Peyer's patch (tissue), 4 donors: ENCODE measurements at regions not wholly inside any gene's neighbourhood (a gene's known extent, or its start where the extent isn't known, plus 50 kb on each side); places are given as distances from the start of the nearest gene placed in this dataset.

Experiments used
- DNase-seq, 3 donors: peaks; one replicate each; pipeline ENCODE4 v3.0.0-alpha.2; 2017 to 2019
- H3K27ac ChIP-seq, 4 donors: fragments of 200-600 bp; sonication (generic); one replicate each; pipeline ENCODE4 v1.5.1; 2016 to 2019
- H3K27me3 ChIP-seq, 2 donors: fragments of 200-600 bp; sonication (generic); one replicate each; pipeline ENCODE4 v1.5.1; 2019
- H3K36me3 ChIP-seq, 3 donors: fragments of 200-600 bp; sonication (generic); one replicate each; pipeline ENCODE4 v1.5.1; 2016 to 2019
- H3K4me1 ChIP-seq, 4 donors: fragments of 200-600 bp; sonication (generic); one replicate each; pipeline ENCODE4 v1.5.1; 2016 to 2019
- H3K4me3 ChIP-seq, 4 donors: fragments of 200-600 bp; sonication (generic); 1 replicate in 3 of 4; 2 replicates in 1 of 4; pipeline ENCODE4 v1.5.1; 2016 to 2019; ENCODE audit warnings: mild to moderate bottlenecking in 1 of 4
- H3K9me3 ChIP-seq, 4 donors: fragments of 200-600 bp; sonication (generic); one replicate each; pipeline ENCODE4 v1.5.1; 2016 to 2019; ENCODE audit warnings: mild to moderate bottlenecking in 1 of 4
- POLR2A ChIP-seq, 2 donors: fragments of 450-650 bp; IDR thresholded peaks; one replicate each; pipeline ENCODE4 v1.5.1; 2017; ENCODE audit warnings: antibody characterized with exemption in 2 of 2, mild to moderate bottlenecking in 2 of 2, moderate library complexity in 2 of 2
- TF ChIP-seq, protein P1 (sequence below), 6 experiments: fragments of 450-650 bp in 4 of 6; fragments of 200-600 bp in 2 of 6; sonication (generic) in 1 of 6; IDR thresholded peaks; one replicate each; pipeline ENCODE4 v1.5.1; 2017 to 2019; ENCODE audit warnings: antibody characterized with exemption in 6 of 6, mild to moderate bottlenecking in 3 of 6, moderate library complexity in 1 of 6

DNA sequence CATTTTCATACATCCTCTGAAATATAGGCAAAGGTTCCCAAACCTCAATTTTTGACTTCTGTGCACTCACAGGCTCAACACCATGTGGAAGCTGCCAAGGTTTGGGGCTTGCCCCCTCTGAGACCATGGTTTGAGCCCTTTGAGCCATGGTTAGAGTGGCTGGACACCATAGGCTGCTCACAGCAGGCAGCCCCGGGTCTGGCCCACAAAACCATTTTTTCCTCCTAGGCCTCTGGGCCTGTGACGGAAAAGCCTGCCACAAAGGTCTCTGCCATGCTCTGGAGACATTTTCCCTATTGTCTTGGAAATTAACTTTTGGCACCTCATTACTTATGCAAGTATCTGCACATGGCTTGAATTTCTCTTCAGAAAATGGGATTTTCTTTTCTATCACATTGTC is 1113.2 kb upstream of the ATXN7L3B start:
- TF ChIP-seq, protein P1, sequence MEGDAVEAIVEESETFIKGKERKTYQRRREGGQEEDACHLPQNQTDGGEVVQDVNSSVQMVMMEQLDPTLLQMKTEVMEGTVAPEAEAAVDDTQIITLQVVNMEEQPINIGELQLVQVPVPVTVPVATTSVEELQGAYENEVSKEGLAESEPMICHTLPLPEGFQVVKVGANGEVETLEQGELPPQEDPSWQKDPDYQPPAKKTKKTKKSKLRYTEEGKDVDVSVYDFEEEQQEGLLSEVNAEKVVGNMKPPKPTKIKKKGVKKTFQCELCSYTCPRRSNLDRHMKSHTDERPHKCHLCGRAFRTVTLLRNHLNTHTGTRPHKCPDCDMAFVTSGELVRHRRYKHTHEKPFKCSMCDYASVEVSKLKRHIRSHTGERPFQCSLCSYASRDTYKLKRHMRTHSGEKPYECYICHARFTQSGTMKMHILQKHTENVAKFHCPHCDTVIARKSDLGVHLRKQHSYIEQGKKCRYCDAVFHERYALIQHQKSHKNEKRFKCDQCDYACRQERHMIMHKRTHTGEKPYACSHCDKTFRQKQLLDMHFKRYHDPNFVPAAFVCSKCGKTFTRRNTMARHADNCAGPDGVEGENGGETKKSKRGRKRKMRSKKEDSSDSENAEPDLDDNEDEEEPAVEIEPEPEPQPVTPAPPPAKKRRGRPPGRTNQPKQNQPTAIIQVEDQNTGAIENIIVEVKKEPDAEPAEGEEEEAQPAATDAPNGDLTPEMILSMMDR (IDR thresholded peaks at IDR 0.05): no peak
- TF ChIP-seq POLR2A (IDR thresholded peaks at IDR 0.05): no peak
- Histone ChIP-seq H3K27ac (no peak overlapping the region), H3K4me1 (no peaks in the 10 kb centered on the region), H3K36me3 (no peaks in the 10 kb centered on the region), H3K9me3 (peaks cover 0 to 6% (median 0%) of the 10 kb centered on the region in 4 donors), H3K4me3 (no peak overlapping the region), H3K27me3 (no peaks in the 10 kb centered on the region)
- no peak for DNase-seq

DNA sequence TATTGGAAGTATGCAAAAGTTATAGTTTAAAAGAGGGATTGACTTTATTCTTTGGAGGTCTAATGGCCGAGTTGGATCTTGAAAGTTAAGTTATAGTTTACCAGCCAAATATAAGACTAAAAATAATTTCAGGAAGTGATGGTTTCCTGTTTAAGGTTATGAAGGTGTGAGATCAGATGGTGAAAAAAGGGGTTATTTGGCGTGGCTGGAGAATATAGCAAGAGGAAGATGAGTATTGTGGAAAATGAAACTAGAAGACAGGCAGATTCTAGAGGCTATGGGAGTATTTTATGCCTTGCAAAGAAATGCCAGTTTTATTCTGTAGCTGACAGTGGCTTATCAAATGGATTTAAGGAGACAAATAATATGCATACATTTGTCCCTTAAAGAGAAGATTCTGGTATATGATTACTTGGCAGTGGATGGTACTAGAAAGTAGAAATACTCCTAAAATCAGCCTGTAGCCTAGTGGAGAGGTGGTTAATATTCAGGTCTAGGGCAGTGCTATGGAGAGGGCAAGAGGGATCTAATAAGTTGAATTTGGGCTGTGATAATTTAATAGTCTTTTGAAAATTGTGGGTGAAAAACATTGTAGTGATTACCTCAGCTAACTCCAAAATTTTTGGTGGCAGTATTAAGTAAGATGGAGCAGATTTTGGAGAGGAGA is 1091.8 kb upstream of the ATXN7L3B start:
- H3K4me1 ChIP-seq: no peaks in the 10 kb centered on the region
- H3K27me3 ChIP-seq: no peaks in the 10 kb centered on the region
- no peaks in the 10 kb centered on the region for H3K36me3 ChIP-seq
- H3K27ac ChIP-seq: no peak overlapping the region
- DNase-seq: no peak
- H3K4me3 ChIP-seq: no peak overlapping the region
- H3K9me3 ChIP-seq: no peaks in the 10 kb centered on the region
- TF ChIP-seq POLR2A (IDR thresholded peaks at IDR 0.05): no peak
- TF ChIP-seq, protein P1 (IDR thresholded peaks at IDR 0.05): no peak

DNA sequence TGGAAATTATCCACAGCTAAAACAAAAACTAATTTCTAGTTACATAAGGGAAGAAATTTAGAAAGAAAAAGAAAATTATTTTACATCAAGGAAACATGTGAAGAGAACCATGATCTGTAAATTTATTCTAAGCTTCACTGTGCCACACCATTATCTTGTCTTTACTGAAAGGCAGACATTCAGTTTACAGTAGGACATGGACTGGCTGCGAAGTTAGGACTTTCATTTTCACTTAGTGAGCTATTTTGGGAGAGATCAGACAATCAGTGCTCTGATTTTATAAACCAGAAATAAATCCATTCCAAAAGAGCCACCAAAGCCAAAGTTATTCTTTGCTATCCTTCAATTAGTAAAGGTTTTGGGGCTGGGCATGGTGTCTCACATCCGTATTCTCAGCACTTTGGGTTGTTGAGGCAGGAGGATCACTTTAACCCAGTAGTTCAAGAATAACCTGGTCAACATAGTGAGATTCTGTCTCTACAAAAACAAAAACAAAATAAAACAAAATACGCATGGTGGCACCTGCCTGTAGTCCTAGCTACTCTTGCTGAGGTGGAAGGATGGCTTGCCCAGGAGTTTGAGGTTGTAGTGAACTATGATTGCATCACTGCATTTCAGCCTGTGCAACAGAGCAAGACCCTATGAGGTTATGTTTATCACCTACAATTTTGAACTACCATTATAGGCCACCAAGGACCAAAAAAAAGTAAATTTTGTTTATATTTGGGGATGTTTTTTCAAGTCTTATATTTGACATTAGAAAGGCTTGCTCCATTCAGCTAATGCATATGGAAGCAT is 1084.8 kb upstream of the ATXN7L3B start:
- TF ChIP-seq, protein P1 (IDR thresholded peaks at IDR 0.05): no peak
- TF ChIP-seq POLR2A (IDR thresholded peaks at IDR 0.05): no peak
- Histone ChIP-seq H3K4me1 (no peaks in the 10 kb centered on the region), H3K27me3 (no peaks in the 10 kb centered on the region), H3K27ac (no peak overlapping the region), H3K36me3 (no peaks in the 10 kb centered on the region), H3K9me3 (peaks cover 0 to 3% (median 0%) of the 10 kb centered on the region in 4 donors), H3K4me3 (no peak overlapping the region)
- no peak for DNase-seq

DNA sequence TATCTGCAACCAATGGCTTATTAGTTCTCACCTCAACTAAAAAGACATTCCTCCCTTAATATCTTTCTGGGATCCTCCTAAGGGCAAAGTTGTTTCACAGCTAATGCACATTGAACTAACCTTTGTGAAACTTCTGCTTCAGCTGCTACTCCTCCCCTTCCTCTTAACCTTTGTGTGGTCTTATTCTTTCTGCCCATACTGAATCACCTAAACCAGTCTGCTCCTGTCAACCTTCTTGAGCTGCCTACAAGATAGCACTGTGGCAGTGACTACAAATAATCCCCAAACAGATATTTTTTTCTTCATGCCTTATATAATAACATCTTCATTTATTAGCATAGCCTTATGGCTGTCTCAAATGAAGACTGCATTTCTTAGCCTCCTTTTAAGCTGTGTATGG is 1077.4 kb upstream of the ATXN7L3B start:
- no peak overlapping the region for H3K4me3 ChIP-seq
- no peak overlapping the region for H3K27ac ChIP-seq
- H3K27me3 ChIP-seq: no peaks in the 10 kb centered on the region
- TF ChIP-seq POLR2A (IDR thresholded peaks at IDR 0.05): no peak
- TF ChIP-seq, protein P1 (IDR thresholded peaks at IDR 0.05): no peak
- no peaks in the 10 kb centered on the region for H3K4me1 ChIP-seq
- no peaks in the 10 kb centered on the region for H3K36me3 ChIP-seq
- DNase-seq: no peak
- H3K9me3 ChIP-seq: peaks cover 0 to 2% (median 0%) of the 10 kb centered on the region in 4 donors

DNA sequence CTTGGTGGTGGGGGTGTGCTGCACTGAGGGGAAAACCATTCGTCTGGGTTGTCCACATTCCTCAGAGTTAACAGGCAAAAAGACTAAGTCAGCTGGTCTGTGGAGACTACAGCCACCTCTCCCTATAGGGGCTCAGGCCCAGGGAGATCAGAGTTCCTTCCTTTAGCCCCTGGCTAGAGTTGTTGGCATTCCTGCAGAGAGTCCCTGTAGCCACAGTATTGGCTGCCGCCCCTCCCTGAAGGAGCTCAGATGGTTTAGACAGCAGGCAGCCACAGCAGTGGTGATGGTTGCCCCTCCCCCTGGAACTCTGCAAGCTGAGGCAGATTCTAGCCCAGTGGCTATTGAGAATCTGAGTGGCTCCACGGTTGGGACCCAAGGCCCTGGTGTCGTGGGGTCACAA is 1072.5 kb upstream of the ATXN7L3B start:
- no peaks in the 10 kb centered on the region for H3K36me3 ChIP-seq
- H3K27me3 ChIP-seq: no peaks in the 10 kb centered on the region
- no peak for DNase-seq
- no peak overlapping the region for H3K4me3 ChIP-seq
- no peaks in the 10 kb centered on the region for H3K4me1 ChIP-seq
- H3K9me3 ChIP-seq: no peaks in the 10 kb centered on the region
- no peak overlapping the region for H3K27ac ChIP-seq
- no peak for TF ChIP-seq POLR2A (IDR thresholded peaks at IDR 0.05)
- TF ChIP-seq, protein P1 (IDR thresholded peaks at IDR 0.05): no peak
